OCI-LY1 (cell line): ENCODE measurements at regions not wholly inside any gene's neighbourhood (a gene's known extent, or its start where the extent isn't known, plus 50 kb on each side); places are given as distances from the start of the nearest gene placed in this dataset.

Source experiments
- CTCF ChIP-seq: fragments of 200-600 bp; sonication (generic), shearing (Covaris generic); IDR thresholded peaks from 2 replicates; pipeline ENCODE4 v1.5.1; 2017; ENCODE audit warnings: mild to moderate bottlenecking, antibody characterized with exemption, low read length, moderate library complexity, mixed read lengths
- EZH2 ChIP-seq: fragments of 200-600 bp; sonication (generic), shearing (Covaris generic); IDR thresholded peaks from 2 replicates; pipeline ENCODE4 v1.8.0; 2017; ENCODE audit warnings: borderline replicate concordance, mixed run types, mild to moderate bottlenecking, antibody characterized with exemption, low read length, moderate library complexity, mixed read lengths

DNA sequence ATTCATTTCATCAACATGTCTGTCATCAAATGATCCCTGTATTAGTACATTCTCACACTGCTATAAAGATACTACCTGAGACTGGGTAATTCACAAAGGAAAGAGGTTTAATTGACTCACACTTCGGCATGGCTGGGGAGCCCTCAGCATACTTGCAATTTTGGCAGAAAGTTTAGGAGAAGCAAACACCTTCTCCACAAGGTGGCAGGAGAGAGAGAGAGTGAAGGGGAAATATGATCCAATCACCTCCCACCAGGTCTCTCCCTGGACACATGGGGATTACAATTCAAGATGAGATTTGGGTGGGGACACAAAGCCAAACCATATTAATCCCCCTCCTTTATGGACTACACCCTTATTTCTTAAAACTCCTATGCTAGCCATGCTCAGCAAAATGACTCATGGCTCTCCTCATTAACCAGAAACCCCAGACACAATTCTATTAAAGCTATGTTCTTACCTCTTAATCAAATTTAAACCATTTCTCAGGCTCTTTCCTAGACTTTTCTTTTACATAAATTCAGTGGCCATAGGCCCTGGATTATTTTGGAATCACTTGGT lies 932.3 kb downstream of the FLRT2 start:
- TF ChIP-seq CTCF (peak; percentile 57), EZH2 (no peak)
